ENCODE measurements at regions not wholly inside any gene's neighbourhood (a gene's known extent, or its start where the extent isn't known, plus 50 kb on each side); places are given as distances from the start of the nearest gene placed in this dataset.

DNA sequence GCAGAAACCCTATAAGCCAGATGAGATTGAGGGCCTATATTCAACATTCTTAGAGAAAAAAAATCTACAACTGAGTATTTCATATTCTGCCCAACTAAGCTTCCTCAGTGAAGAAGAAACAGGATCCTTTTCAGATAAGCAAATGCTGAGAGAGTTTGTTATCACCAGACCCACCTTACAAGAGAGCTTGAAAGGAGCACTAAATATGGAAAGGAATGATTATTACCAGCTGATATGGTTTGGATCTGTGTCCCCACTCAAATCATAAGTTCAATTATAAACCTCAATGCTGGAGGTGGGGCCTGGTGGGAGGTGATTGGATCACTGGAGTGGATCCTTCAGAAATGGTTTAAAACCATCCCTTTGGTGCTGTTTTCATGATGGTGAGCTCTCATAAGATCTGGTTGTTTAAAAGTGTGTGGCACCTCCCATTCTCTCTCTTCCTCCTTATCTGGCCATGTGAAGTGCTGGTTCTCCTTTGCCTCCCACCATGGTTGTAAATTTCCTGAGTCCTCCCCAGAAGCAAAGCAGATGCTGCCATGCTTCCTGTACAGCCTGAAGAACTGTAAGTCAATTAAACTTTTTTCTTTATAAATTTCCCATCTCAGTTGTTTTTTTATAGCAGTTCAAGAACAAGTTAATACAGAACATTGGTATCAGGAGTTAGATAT is 144.2 kb downstream of the MSN start:
- TF ChIP-seq, protein P1, sequence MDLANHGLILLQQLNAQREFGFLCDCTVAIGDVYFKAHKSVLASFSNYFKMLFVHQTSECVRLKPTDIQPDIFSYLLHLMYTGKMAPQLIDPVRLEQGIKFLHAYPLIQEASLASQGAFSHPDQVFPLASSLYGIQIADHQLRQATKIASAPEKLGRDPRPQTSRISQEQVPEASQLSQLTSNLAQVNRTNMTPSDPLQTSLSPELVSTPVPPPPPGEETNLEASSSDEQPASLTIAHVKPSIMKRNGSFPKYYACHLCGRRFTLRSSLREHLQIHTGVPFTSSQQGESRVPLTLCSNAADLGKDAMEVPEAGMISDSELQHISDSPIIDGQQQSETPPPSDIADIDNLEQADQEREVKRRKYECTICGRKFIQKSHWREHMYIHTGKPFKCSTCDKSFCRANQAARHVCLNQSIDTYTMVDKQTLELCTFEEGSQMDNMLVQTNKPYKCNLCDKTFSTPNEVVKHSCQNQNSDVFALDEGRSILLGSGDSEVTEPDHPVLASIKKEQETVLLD (CRISPR knock-in tag; IDR thresholded peaks at IDR 0.05; ENCODE audit: low read depth), result no peak
- TF ChIP-seq, protein P2, sequence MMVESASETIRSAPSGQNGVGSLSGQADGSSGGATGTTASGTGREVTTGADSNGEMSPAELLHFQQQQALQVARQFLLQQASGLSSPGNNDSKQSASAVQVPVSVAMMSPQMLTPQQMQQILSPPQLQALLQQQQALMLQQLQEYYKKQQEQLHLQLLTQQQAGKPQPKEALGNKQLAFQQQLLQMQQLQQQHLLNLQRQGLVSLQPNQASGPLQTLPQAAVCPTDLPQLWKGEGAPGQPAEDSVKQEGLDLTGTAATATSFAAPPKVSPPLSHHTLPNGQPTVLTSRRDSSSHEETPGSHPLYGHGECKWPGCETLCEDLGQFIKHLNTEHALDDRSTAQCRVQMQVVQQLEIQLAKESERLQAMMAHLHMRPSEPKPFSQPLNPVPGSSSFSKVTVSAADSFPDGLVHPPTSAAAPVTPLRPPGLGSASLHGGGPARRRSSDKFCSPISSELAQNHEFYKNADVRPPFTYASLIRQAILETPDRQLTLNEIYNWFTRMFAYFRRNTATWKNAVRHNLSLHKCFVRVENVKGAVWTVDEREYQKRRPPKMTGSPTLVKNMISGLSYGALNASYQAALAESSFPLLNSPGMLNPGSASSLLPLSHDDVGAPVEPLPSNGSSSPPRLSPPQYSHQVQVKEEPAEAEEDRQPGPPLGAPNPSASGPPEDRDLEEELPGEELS (CRISPR knock-in tag; IDR thresholded peaks at IDR 0.05), result no peak
- TF ChIP-seq HNF4G (IDR thresholded peaks at IDR 0.05; ENCODE audit: borderline replicate concordance, low read depth, low read length), result no peak
- no peak for TF ChIP-seq HNF4G (CRISPR knock-in tag; IDR thresholded peaks at IDR 0.05; ENCODE audit: borderline replicate concordance, low read depth)
- TF ChIP-seq POLR2A (IDR thresholded peaks at IDR 0.05; ENCODE audit: insufficient read depth in 1 of 2, low read depth in 2 of 2, low read length in 2 of 2), result no peak

Measured in HepG2 (cell line).